ENCODE measurements at regions not wholly inside any gene's neighbourhood (a gene's known extent, or its start where the extent isn't known, plus 50 kb on each side); places are given as distances from the start of the nearest gene placed in this dataset.

DNA sequence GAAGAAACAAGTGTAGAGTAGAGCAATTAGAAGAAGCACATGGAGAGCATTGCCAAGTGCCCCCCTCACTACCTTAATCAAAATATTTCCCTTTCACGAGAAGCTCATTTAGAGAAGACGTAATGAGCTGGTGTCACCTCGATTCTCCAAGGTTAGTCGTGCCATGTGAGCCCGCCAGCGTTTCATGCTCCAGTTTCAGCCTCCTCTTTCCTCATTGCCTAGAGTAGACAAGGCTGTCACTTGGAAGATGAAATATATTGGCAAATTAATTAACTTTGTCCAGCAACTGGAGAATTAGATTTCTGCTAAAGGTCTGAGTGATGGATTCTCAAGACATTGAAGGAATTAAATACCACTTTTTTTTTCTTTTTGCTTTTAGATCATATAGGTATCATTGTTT is 399.6 kb downstream of the TUSC7 start:
- Histone ChIP-seq H3K4me3 (ENCODE audit: low read depth, low read length) (no peak overlapping the region), H3K27ac (ENCODE audit: low read depth, low read length) (no peak overlapping the region), H3K9me3 (ENCODE audit: control insufficient read depth, insufficient read depth, low read length) (no peaks in the 10 kb centered on the region), H3K27me3 (ENCODE audit: control insufficient read depth, insufficient read depth, low read length) (no peaks in the 10 kb centered on the region)
- TF ChIP-seq, protein P1, sequence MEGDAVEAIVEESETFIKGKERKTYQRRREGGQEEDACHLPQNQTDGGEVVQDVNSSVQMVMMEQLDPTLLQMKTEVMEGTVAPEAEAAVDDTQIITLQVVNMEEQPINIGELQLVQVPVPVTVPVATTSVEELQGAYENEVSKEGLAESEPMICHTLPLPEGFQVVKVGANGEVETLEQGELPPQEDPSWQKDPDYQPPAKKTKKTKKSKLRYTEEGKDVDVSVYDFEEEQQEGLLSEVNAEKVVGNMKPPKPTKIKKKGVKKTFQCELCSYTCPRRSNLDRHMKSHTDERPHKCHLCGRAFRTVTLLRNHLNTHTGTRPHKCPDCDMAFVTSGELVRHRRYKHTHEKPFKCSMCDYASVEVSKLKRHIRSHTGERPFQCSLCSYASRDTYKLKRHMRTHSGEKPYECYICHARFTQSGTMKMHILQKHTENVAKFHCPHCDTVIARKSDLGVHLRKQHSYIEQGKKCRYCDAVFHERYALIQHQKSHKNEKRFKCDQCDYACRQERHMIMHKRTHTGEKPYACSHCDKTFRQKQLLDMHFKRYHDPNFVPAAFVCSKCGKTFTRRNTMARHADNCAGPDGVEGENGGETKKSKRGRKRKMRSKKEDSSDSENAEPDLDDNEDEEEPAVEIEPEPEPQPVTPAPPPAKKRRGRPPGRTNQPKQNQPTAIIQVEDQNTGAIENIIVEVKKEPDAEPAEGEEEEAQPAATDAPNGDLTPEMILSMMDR (IDR thresholded peaks at IDR 0.05; ENCODE audit: low read depth, low read length): no peak
- POLR2A ChIA-PET: no interaction called here
- CTCF ChIA-PET: interaction anchor here (1.2 kb wide), 1 partner anchor 50 kb away, joined by 3 read pairs; no protein-coding TSS in a partner anchor
- DNase-seq (ENCODE audit: low read depth, low spot score): no peak

DNA sequence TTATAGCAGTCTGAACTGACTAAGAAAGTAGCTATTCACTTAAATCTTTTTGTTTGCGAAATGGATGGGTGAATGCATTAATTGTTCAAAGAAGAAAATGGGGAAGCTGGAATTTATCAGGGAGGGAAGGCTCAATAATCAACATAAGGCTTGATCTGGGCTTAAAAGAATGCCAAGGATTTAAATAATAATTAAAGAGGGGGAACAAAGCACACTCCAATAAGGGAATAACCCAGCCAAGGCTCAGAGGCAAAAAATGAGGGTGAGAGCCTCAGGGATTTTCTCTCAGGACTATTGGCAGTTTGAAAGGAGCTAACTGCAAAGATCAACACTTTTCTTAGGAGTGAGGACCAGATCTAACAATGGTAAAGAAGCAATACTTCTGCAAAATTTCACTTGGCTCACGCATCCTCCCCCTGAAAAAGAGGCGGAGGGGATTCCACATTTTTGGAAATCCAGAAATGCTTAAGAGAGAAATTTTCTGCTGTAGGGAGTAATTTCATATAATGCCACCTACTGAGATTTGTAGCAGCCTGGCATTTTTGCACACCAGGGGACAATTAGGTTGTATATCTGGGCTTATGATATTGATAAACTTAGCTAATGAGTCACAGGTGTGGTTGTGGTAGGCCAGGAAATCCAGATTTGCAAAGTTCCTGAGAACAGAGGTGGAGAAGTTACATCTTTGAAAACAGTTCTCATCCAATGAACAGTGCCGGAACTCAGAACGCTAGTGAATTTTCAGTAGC is 405.1 kb downstream of the TUSC7 start:
- CTCF ChIA-PET: no interaction called here
- no peak for DNase-seq (ENCODE audit: low read depth, low spot score)
- TF ChIP-seq, protein P1 (IDR thresholded peaks at IDR 0.05; ENCODE audit: low read depth, low read length): no peak
- POLR2A ChIA-PET: no interaction called here
- Histone ChIP-seq H3K4me3 (ENCODE audit: low read depth, low read length) (no peak overlapping the region), H3K27ac (ENCODE audit: low read depth, low read length) (no peak overlapping the region), H3K27me3 (ENCODE audit: control insufficient read depth, insufficient read depth, low read length) (no peaks in the 10 kb centered on the region), H3K9me3 (ENCODE audit: control insufficient read depth, insufficient read depth, low read length) (no peaks in the 10 kb centered on the region)

DNA sequence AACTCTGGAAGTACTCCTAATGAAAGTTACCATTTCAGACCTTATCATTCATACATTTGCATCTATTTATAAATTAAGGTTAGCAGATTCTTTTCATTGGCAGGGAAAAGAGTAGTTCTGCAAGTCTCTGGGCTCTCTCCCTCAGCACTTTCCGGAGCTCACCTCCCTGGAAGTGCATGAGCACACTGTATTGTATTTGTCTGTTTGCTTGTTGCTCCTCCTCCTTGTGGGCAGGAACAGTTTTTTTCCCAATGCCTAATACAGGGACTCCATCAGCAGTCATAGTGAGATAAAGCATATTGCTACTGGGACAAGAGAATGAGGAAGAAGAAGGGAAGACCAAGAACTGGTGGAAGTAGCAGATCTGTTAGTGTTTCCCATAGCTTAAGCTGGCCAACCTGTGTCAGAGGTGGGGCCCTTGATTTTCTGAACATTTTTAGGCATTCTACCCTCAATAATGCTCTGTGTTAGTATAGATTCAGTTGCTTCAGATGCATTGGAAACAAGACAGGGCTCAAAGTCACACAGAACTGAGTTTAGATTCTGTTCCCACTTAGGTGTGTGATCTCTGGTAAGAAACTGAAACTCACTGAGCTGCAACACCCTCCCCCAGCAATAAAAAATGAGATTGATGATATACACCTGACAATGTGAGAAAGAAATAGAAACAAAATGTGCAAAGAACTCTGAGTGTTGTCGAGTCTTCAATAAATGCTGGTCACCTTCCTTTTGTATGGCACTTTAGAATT is 407.8 kb downstream of the TUSC7 start:
- Histone ChIP-seq H3K27ac (ENCODE audit: low read depth, low read length) (no peak overlapping the region), H3K4me3 (ENCODE audit: low read depth, low read length) (no peak overlapping the region), H3K27me3 (ENCODE audit: control insufficient read depth, insufficient read depth, low read length) (no peaks in the 10 kb centered on the region), H3K9me3 (ENCODE audit: control insufficient read depth, insufficient read depth, low read length) (no peaks in the 10 kb centered on the region)
- TF ChIP-seq, protein P1 (IDR thresholded peaks at IDR 0.05; ENCODE audit: low read depth, low read length): no peak
- ChIA-PET CTCF (no interaction called here), POLR2A (no interaction called here)
- no peak for DNase-seq (ENCODE audit: low read depth, low spot score)

DNA sequence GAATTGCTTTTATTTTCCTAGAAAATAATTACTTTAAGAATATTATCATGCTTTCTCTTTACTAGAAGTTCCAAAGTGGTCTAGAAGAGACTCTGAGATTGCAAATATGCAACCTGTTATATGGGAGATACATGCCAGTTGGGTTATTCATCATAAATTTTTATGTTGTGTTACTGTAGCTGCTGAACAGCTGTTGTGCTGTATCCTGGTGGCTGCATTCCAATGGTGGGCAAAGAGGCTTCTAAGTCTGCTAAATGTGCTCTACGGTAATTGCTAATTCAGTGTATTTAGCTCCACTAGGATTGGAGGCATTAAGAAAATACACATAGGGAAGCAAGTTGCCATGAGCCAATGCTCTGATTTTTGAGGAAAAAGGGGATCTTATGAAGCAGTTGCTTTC is 409.0 kb downstream of the TUSC7 start:
- Histone ChIP-seq H3K27ac (ENCODE audit: low read depth, low read length) (no peak overlapping the region), H3K9me3 (ENCODE audit: control insufficient read depth, insufficient read depth, low read length) (no peaks in the 10 kb centered on the region), H3K4me3 (ENCODE audit: low read depth, low read length) (no peak overlapping the region), H3K27me3 (ENCODE audit: control insufficient read depth, insufficient read depth, low read length) (no peaks in the 10 kb centered on the region)
- POLR2A ChIA-PET: no interaction called here
- TF ChIP-seq, protein P1 (IDR thresholded peaks at IDR 0.05; ENCODE audit: low read depth, low read length): no peak
- CTCF ChIA-PET: interaction anchor here (0.7 kb wide), 2 partner anchors 240 to 348 kb away, joined by 3 read pairs; no protein-coding TSS in a partner anchor
- no peak for DNase-seq (ENCODE audit: low read depth, low spot score)

DNA sequence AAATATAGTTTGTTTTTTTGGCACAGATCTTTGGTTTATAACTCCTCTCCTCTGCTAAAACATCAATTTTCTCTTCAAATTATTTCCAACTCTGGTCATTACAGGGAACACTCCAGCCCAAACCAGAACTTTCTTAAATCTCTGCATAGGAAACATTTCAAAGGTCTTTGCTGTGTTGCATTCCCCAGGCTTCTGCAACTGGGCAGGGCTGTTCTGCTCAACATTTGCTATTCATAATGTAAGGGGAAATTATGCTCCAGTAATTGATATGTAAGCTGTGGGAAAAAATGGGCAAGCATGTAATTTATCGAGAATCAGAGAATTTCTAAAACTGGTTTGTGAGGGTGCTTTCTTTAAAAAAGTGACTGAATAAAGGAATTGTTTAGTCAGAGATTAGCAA is 410.4 kb downstream of the TUSC7 start:
- Histone ChIP-seq H3K27me3 (ENCODE audit: control insufficient read depth, insufficient read depth, low read length) (no peaks in the 10 kb centered on the region), H3K4me3 (ENCODE audit: low read depth, low read length) (no peak overlapping the region), H3K9me3 (ENCODE audit: control insufficient read depth, insufficient read depth, low read length) (no peaks in the 10 kb centered on the region), H3K27ac (ENCODE audit: low read depth, low read length) (no peak overlapping the region)
- TF ChIP-seq, protein P1 (IDR thresholded peaks at IDR 0.05; ENCODE audit: low read depth, low read length): no peak
- ChIA-PET POLR2A (no interaction called here), CTCF (no interaction called here)
- no peak for DNase-seq (ENCODE audit: low read depth, low spot score)
